Peyer's patch (tissue), 4 donors: ENCODE measurements at regions not wholly inside any gene's neighbourhood (a gene's known extent, or its start where the extent isn't known, plus 50 kb on each side); places are given as distances from the start of the nearest gene placed in this dataset.

Experiments
- CTCF ChIP-seq, 6 experiments: fragments of 450-650 bp in 4 of 6; fragments of 200-600 bp in 2 of 6; sonication (generic) in 1 of 6; IDR thresholded peaks; one replicate each; pipeline ENCODE4 v1.5.1; 2017 to 2019; ENCODE audit warnings: antibody characterized with exemption in 6 of 6, mild to moderate bottlenecking in 3 of 6, moderate library complexity in 1 of 6
- POLR2A ChIP-seq, 2 donors: fragments of 450-650 bp; IDR thresholded peaks; one replicate each; pipeline ENCODE4 v1.5.1; 2017; ENCODE audit warnings: antibody characterized with exemption in 2 of 2, mild to moderate bottlenecking in 2 of 2, moderate library complexity in 2 of 2

DNA sequence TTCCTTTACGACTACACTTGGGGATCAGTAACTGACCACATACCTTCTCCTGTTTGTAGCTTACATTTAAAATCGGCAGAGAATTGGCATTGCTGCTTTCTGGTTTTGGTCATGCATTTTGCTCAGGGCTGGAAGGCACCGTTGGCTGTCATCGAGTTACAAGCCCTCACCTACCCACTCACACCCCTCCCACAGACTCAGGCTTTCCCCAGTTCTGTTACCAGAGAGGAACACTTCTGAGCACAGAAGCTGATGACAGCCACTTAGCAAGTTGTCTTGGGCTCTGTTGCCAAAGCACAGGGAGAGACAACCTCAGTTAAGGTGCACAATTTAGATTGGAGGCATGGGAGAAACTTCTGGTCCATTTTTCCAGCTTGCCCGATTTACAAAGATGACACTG is 204.8 kb upstream of the TOPAZ1 start:
- no peak for TF ChIP-seq CTCF (IDR thresholded peaks at IDR 0.05)
- no peak for TF ChIP-seq POLR2A (IDR thresholded peaks at IDR 0.05)
